Mesendoderm (in vitro differentiated cells): ENCODE measurements at regions not wholly inside any gene's neighbourhood (a gene's known extent, or its start where the extent isn't known, plus 50 kb on each side); places are given as distances from the start of the nearest gene placed in this dataset.

ENCODE experiments used
- DNase-seq: peaks from one replicate; pipeline ENCODE4 v3.0.0; 2013
- H2AK5ac ChIP-seq: 2 replicates; pipeline ENCODE4 v1.6.1; 2013; ENCODE audit warnings: low read length, inconsistent platforms
- H2BK120ac ChIP-seq: 2 replicates; pipeline ENCODE4 v1.6.1; 2013; ENCODE audit warnings: low read depth, mild to moderate bottlenecking, low read length, moderate library complexity, mixed read lengths
- H2BK15ac ChIP-seq: replicated peaks from 2 replicates; pipeline ENCODE4 v1.6.1; 2013; ENCODE audit warnings: low read depth, mild to moderate bottlenecking, moderate library complexity
- H2BK5ac ChIP-seq: 2 replicates; pipeline ENCODE4 v1.6.1; 2013; ENCODE audit warnings: low read length, inconsistent platforms
- H3K18ac ChIP-seq: 2 replicates; pipeline ENCODE4 v1.6.1; 2013; ENCODE audit warnings: mild to moderate bottlenecking, low read length, mixed read lengths
- H3K23ac ChIP-seq: one replicate; pipeline ENCODE4 v1.6.1; 2013; ENCODE audit warnings: low read length
- H3K27ac ChIP-seq: 2 replicates; pipeline ENCODE4 v1.5.1; 2013; ENCODE audit warnings: low read depth, mild to moderate bottlenecking, inconsistent platforms, low read length, moderate library complexity
- H3K27me3 ChIP-seq: 2 replicates; pipeline ENCODE4 v1.6.1; 2013; ENCODE audit warnings: low read length, control low read depth, mild to moderate bottlenecking, inconsistent platforms; ENCODE audit not compliant: insufficient read depth, poor library complexity
- H3K36me3 ChIP-seq: 2 replicates; pipeline ENCODE4 v1.6.1; 2013; ENCODE audit warnings: low read length, inconsistent platforms; ENCODE audit not compliant: control insufficient read depth, insufficient read depth
- H3K4ac ChIP-seq: one replicate; pipeline ENCODE4 v1.6.1; 2013; ENCODE audit warnings: low read depth, mild to moderate bottlenecking, low read length, moderate library complexity
- H3K4me1 ChIP-seq: 2 replicates; pipeline ENCODE4 v1.6.1; 2013; ENCODE audit warnings: low read depth, low read length, inconsistent platforms; ENCODE audit not compliant: control insufficient read depth
- H3K4me2 ChIP-seq: 2 replicates; pipeline ENCODE4 v1.6.1; 2013; ENCODE audit warnings: low read length
- H3K4me3 ChIP-seq: 2 replicates; pipeline ENCODE4 v1.5.1; 2013; ENCODE audit warnings: mild to moderate bottlenecking, low read length
- H3K56ac ChIP-seq: one replicate; pipeline ENCODE4 v1.6.1; 2013; ENCODE audit warnings: low read length
- H3K79me1 ChIP-seq: 2 replicates; pipeline ENCODE4 v1.6.1; 2013; ENCODE audit warnings: low read length, inconsistent platforms
- H3K79me2 ChIP-seq: 2 replicates; pipeline ENCODE4 v1.6.1; 2013; ENCODE audit warnings: mild to moderate bottlenecking, low read length; ENCODE audit not compliant: control insufficient read depth, insufficient read depth
- H3K9ac ChIP-seq: 2 replicates; pipeline ENCODE4 v1.6.1; 2013; ENCODE audit warnings: low read length, inconsistent platforms
- H4K5ac ChIP-seq: one replicate; pipeline ENCODE4 v1.6.1; 2013; ENCODE audit warnings: low read length
- H4K8ac ChIP-seq: one replicate; pipeline ENCODE4 v1.6.1; 2013; ENCODE audit warnings: low read depth, mild to moderate bottlenecking, control low read depth, low read length, moderate library complexity
- WGBS: extraction: QIAGEN DNeasy Blood & Tissue Kit; methylation state at CpG from one replicate; pipeline ENCODE4 v1.1.7; 2013; ENCODE audit warnings: low lambda C conversion rate, missing lambda C conversion rate; ENCODE audit not compliant: insufficient coverage; ENCODE audit errors: extremely low coverage; 5-methylcytosine and 5-hydroxymethylcytosine counted together

GRCh38 chr20:57894096-57894495 is 184.3 kb upstream of the PMEPA1 start:
- H3K23ac ChIP-seq, result no peak overlapping the region
- H3K4ac ChIP-seq, result no peak overlapping the region
- no CpG with 5 or more reads among the region's 10 CpGs for WGBS
- no peak overlapping the region for H3K18ac ChIP-seq
- H2BK120ac ChIP-seq, result no peak overlapping the region
- no peak overlapping the region for H2BK5ac ChIP-seq
- H3K4me1 ChIP-seq, result no peaks in the 10 kb centered on the region
- no peak overlapping the region for H3K4me2 ChIP-seq
- H4K5ac ChIP-seq, result no peak overlapping the region
- no peaks in the 10 kb centered on the region for H3K36me3 ChIP-seq
- no peaks in the 10 kb centered on the region for H3K79me1 ChIP-seq
- no peak overlapping the region for H3K56ac ChIP-seq
- no peak overlapping the region for H3K27ac ChIP-seq
- no peak overlapping the region for H4K8ac ChIP-seq
- DNase-seq, result no peak
- H3K4me3 ChIP-seq, result no peak overlapping the region
- no peak overlapping the region for H3K9ac ChIP-seq
- H2AK5ac ChIP-seq, result no peak overlapping the region
- H3K27me3 ChIP-seq, result no peaks in the 10 kb centered on the region
- H3K79me2 ChIP-seq, result no peaks in the 10 kb centered on the region
- no peak overlapping the region for H2BK15ac ChIP-seq

GRCh38 chr20:57893366-57893999 is 183.7 kb upstream of the PMEPA1 start:
- Histone ChIP-seq H3K79me2 (no peaks in the 10 kb centered on the region), H3K27ac (no peak overlapping the region), H2AK5ac (no peak overlapping the region), H3K23ac (no peak overlapping the region), H3K4me3 (no peak overlapping the region), H3K56ac (no peak overlapping the region), H2BK5ac (no peak overlapping the region), H2BK120ac (no peak overlapping the region), H3K18ac (no peak overlapping the region), H3K4ac (no peak overlapping the region), H3K27me3 (no peaks in the 10 kb centered on the region), H4K5ac (no peak overlapping the region), H3K4me1 (no peaks in the 10 kb centered on the region), H4K8ac (no peak overlapping the region), H3K9ac (no peak overlapping the region), H2BK15ac (no peak overlapping the region), H3K79me1 (no peaks in the 10 kb centered on the region), H3K36me3 (no peaks in the 10 kb centered on the region), H3K4me2 (no peak overlapping the region)
- no peak for DNase-seq
- no CpG with 5 or more reads among the region's 16 CpGs for WGBS

DNA sequence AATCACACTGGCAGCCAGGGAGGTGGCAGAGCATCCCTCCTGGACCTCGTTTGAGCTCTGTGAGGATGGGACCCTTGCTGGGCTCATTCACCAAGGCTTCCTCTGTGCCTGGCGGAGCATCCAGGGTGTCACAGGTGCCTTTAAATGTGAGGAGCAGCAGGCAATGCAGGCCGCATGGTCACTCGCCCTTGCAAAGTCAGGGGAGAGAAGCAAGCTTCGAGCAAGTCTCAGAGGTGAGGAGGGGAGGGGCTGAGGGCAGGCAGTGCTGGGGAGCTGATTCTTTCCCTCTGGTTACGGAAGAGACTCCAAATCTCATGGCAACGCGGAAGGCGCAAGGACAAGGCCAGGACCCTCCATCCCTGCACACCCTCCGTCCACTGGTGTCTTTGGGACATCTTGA is 182.7 kb upstream of the PMEPA1 start:
- Histone ChIP-seq H3K36me3 (no peaks in the 10 kb centered on the region), H3K4me2 (no peak overlapping the region), H3K4me3 (no peak overlapping the region), H3K4ac (no peak overlapping the region), H4K5ac (no peak overlapping the region), H2BK5ac (no peak overlapping the region), H3K18ac (no peak overlapping the region), H3K79me2 (no peaks in the 10 kb centered on the region), H3K9ac (no peak overlapping the region), H2BK120ac (no peak overlapping the region), H2AK5ac (no peak overlapping the region), H3K27me3 (no peaks in the 10 kb centered on the region), H4K8ac (no peak overlapping the region), H3K23ac (no peak overlapping the region), H3K4me1 (no peaks in the 10 kb centered on the region), H3K56ac (no peak overlapping the region), H2BK15ac (no peak overlapping the region), H3K79me1 (no peaks in the 10 kb centered on the region), H3K27ac (no peak overlapping the region)
- no CpG with 5 or more reads among the region's 10 CpGs for WGBS
- no peak for DNase-seq

GRCh38 chr20:57891014-57891413 is 181.2 kb upstream of the PMEPA1 start:
- no peak overlapping the region for H3K23ac ChIP-seq
- no peak overlapping the region for H4K8ac ChIP-seq
- H3K79me1 ChIP-seq, result no peaks in the 10 kb centered on the region
- no peak overlapping the region for H4K5ac ChIP-seq
- no peak overlapping the region for H2BK15ac ChIP-seq
- H3K36me3 ChIP-seq, result no peaks in the 10 kb centered on the region
- no peak overlapping the region for H3K4me2 ChIP-seq
- H3K27me3 ChIP-seq, result no peaks in the 10 kb centered on the region
- no peaks in the 10 kb centered on the region for H3K4me1 ChIP-seq
- H3K18ac ChIP-seq, result no peak overlapping the region
- no peak overlapping the region for H3K27ac ChIP-seq
- WGBS, result no CpG with 5 or more reads among the region's 5 CpGs
- no peak overlapping the region for H2BK120ac ChIP-seq
- H3K4ac ChIP-seq, result no peak overlapping the region
- no peak for DNase-seq
- H3K56ac ChIP-seq, result no peak overlapping the region
- H3K79me2 ChIP-seq, result no peaks in the 10 kb centered on the region
- H3K4me3 ChIP-seq, result no peak overlapping the region
- no peak overlapping the region for H2BK5ac ChIP-seq
- no peak overlapping the region for H3K9ac ChIP-seq
- H2AK5ac ChIP-seq, result no peak overlapping the region

DNA sequence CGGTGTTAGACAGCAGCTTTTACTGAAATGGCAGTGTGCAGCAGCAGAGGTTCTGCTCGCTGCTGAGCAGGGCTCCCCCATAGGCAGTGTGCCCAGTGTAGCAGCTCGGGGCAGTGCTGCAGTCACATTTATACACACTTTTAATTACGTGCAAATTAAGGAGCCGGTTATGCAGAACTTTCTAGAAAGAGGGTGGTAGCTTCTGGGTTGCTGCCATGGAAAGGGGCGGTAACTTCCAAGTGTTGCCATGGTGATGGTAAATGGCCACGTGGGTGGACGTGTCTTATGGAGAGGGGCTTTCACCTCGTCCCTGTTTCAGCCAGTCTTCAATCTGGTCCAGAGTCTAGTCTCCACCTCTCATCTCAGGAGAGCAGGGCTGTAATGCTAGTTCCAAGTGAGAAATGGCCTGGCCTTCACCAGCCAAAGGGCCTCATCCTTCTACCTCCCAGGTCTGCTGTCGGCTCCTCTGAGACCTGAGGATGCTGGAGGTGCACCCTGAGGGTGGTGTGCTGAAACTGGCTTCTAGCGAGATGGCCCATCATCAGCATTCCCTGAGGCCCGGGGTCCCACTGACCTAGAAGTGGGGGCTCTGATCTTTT is 180.5 kb upstream of the PMEPA1 start:
- Histone ChIP-seq H3K4me1 (no peaks in the 10 kb centered on the region), H3K27ac (no peak overlapping the region), H3K79me2 (no peaks in the 10 kb centered on the region), H3K27me3 (no peaks in the 10 kb centered on the region), H3K4me2 (no peak overlapping the region), H2BK120ac (no peak overlapping the region), H3K36me3 (no peaks in the 10 kb centered on the region), H3K4me3 (no peak overlapping the region), H4K5ac (no peak overlapping the region), H3K18ac (no peak overlapping the region), H2BK15ac (no peak overlapping the region), H3K56ac (no peak overlapping the region), H4K8ac (no peak overlapping the region), H3K4ac (no peak overlapping the region), H2AK5ac (no peak overlapping the region), H3K79me1 (no peaks in the 10 kb centered on the region), H3K23ac (no peak overlapping the region), H3K9ac (no peak overlapping the region), H2BK5ac (no peak overlapping the region)
- DNase-seq, result no peak
- no CpG with 5 or more reads among the region's 12 CpGs for WGBS

GRCh38 chr20:57888591-57888990 is 178.8 kb upstream of the PMEPA1 start:
- Histone ChIP-seq H2BK15ac (no peak overlapping the region), H2AK5ac (no peak overlapping the region), H3K27me3 (no peaks in the 10 kb centered on the region), H3K4ac (no peak overlapping the region), H3K27ac (no peak overlapping the region), H3K18ac (no peak overlapping the region), H3K79me2 (no peaks in the 10 kb centered on the region), H4K5ac (no peak overlapping the region), H3K4me1 (no peaks in the 10 kb centered on the region), H3K9ac (no peak overlapping the region), H3K79me1 (no peaks in the 10 kb centered on the region), H3K4me3 (no peak overlapping the region), H2BK120ac (no peak overlapping the region), H3K4me2 (no peak overlapping the region), H4K8ac (no peak overlapping the region), H3K56ac (no peak overlapping the region), H2BK5ac (no peak overlapping the region), H3K36me3 (no peaks in the 10 kb centered on the region), H3K23ac (no peak overlapping the region)
- no CpG with 5 or more reads among the region's 5 CpGs for WGBS
- DNase-seq, result no peak
